ENCODE measurements at regions not wholly inside any gene's neighbourhood (a gene's known extent, or its start where the extent isn't known, plus 50 kb on each side); places are given as distances from the start of the nearest gene placed in this dataset.

- H3K4me3 ChIP-seq (ENCODE audit: low read length), result no peak overlapping the region
- H2AFZ ChIP-seq (ENCODE audit: low read depth, low read length), result no peak overlapping the region
- H3K4me1 ChIP-seq (ENCODE audit: insufficient read depth, low read length), result no peaks in the 10 kb centered on the region
- H3K36me3 ChIP-seq (ENCODE audit: insufficient read depth, low read length), result no peaks in the 10 kb centered on the region
- no peaks in the 10 kb centered on the region for H3K9me3 ChIP-seq (ENCODE audit: low read length)
- no peaks in the 10 kb centered on the region for H3K27me3 ChIP-seq (ENCODE audit: insufficient read depth, low read length)
Observed at GRCh38 chr14:88989911-88990310, 165.5 kb downstream of the TTC8 start.

GRCh38 chr14:88990856-88991255 lies 166.4 kb downstream of the TTC8 start:
- Histone ChIP-seq H2AFZ (ENCODE audit: low read depth, low read length) (no peak overlapping the region), H3K4me1 (ENCODE audit: insufficient read depth, low read length) (no peaks in the 10 kb centered on the region), H3K27me3 (ENCODE audit: insufficient read depth, low read length) (peaks cover 4% of the 10 kb centered on the region), H3K9me3 (ENCODE audit: low read length) (no peaks in the 10 kb centered on the region), H3K36me3 (ENCODE audit: insufficient read depth, low read length) (no peaks in the 10 kb centered on the region), H3K4me3 (ENCODE audit: low read length) (no peak overlapping the region)

- Histone ChIP-seq H3K36me3 (ENCODE audit: insufficient read depth, low read length) (no peaks in the 10 kb centered on the region), H3K27me3 (ENCODE audit: insufficient read depth, low read length) (peaks cover 4% of the 10 kb centered on the region), H3K4me1 (ENCODE audit: insufficient read depth, low read length) (no peaks in the 10 kb centered on the region), H3K9me3 (ENCODE audit: low read length) (no peaks in the 10 kb centered on the region), H2AFZ (ENCODE audit: low read depth, low read length) (no peak overlapping the region), H3K4me3 (ENCODE audit: low read length) (no peak overlapping the region)
Observed at GRCh38 chr14:88992011-88992410, 167.6 kb downstream of the TTC8 start.

- Histone ChIP-seq H3K4me3 (ENCODE audit: low read length) (no peak overlapping the region), H3K36me3 (ENCODE audit: insufficient read depth, low read length) (no peaks in the 10 kb centered on the region), H3K9me3 (ENCODE audit: low read length) (no peaks in the 10 kb centered on the region), H3K27me3 (ENCODE audit: insufficient read depth, low read length) (peaks cover 4% of the 10 kb centered on the region), H3K4me1 (ENCODE audit: insufficient read depth, low read length) (no peaks in the 10 kb centered on the region), H2AFZ (ENCODE audit: low read depth, low read length) (no peak overlapping the region)
Observed at GRCh38 chr14:88993946-88994345, 169.5 kb downstream of the TTC8 start.

- Histone ChIP-seq H3K36me3 (ENCODE audit: insufficient read depth, low read length) (no peaks in the 10 kb centered on the region), H3K27me3 (ENCODE audit: insufficient read depth, low read length) (peaks cover 4% of the 10 kb centered on the region), H2AFZ (ENCODE audit: low read depth, low read length) (no peak overlapping the region), H3K9me3 (ENCODE audit: low read length) (no peaks in the 10 kb centered on the region), H3K4me3 (ENCODE audit: low read length) (no peak overlapping the region), H3K4me1 (ENCODE audit: insufficient read depth, low read length) (no peaks in the 10 kb centered on the region)
Observed at GRCh38 chr14:88995437-88996198, 171.2 kb downstream of the TTC8 start.

GRCh38 chr14:88998027-88998426 lies 173.6 kb downstream of the TTC8 start:
- Histone ChIP-seq H3K27me3 (ENCODE audit: insufficient read depth, low read length) (peaks cover 4% of the 10 kb centered on the region), H3K36me3 (ENCODE audit: insufficient read depth, low read length) (no peaks in the 10 kb centered on the region), H3K9me3 (ENCODE audit: low read length) (no peaks in the 10 kb centered on the region), H3K4me1 (ENCODE audit: insufficient read depth, low read length) (no peaks in the 10 kb centered on the region), H2AFZ (ENCODE audit: low read depth, low read length) (no peak overlapping the region), H3K4me3 (ENCODE audit: low read length) (no peak overlapping the region)

- Histone ChIP-seq H2AFZ (ENCODE audit: low read depth, low read length) (no peak overlapping the region), H3K27me3 (ENCODE audit: insufficient read depth, low read length) (peaks cover 4% of the 10 kb centered on the region), H3K4me3 (ENCODE audit: low read length) (no peak overlapping the region), H3K9me3 (ENCODE audit: low read length) (no peaks in the 10 kb centered on the region), H3K4me1 (ENCODE audit: insufficient read depth, low read length) (no peaks in the 10 kb centered on the region), H3K36me3 (ENCODE audit: insufficient read depth, low read length) (no peaks in the 10 kb centered on the region)
Observed at GRCh38 chr14:88999137-88999536, 174.7 kb downstream of the TTC8 start.

- no peak overlapping the region for H3K4me3 ChIP-seq (ENCODE audit: low read length)
- H3K9me3 ChIP-seq (ENCODE audit: low read length), result no peaks in the 10 kb centered on the region
- H3K27me3 ChIP-seq (ENCODE audit: insufficient read depth, low read length), result peaks cover 2% of the 10 kb centered on the region
- no peaks in the 10 kb centered on the region for H3K36me3 ChIP-seq (ENCODE audit: insufficient read depth, low read length)
- H2AFZ ChIP-seq (ENCODE audit: low read depth, low read length), result no peak overlapping the region
- no peaks in the 10 kb centered on the region for H3K4me1 ChIP-seq (ENCODE audit: insufficient read depth, low read length)
Observed at GRCh38 chr14:89000007-89000942, 175.8 kb downstream of the TTC8 start.

- H3K9me3 ChIP-seq (ENCODE audit: low read length), result no peaks in the 10 kb centered on the region
- H3K4me3 ChIP-seq (ENCODE audit: low read length), result no peak overlapping the region
- no peaks in the 10 kb centered on the region for H3K36me3 ChIP-seq (ENCODE audit: insufficient read depth, low read length)
- H3K27me3 ChIP-seq (ENCODE audit: insufficient read depth, low read length), result no peaks in the 10 kb centered on the region
- no peak overlapping the region for H2AFZ ChIP-seq (ENCODE audit: low read depth, low read length)
- no peaks in the 10 kb centered on the region for H3K4me1 ChIP-seq (ENCODE audit: insufficient read depth, low read length)
Observed at GRCh38 chr14:89004166-89004565, 179.7 kb downstream of the TTC8 start.

- no peaks in the 10 kb centered on the region for H3K36me3 ChIP-seq (ENCODE audit: insufficient read depth, low read length)
- no peak overlapping the region for H3K4me3 ChIP-seq (ENCODE audit: low read length)
Observed at GRCh38 chr14:89007906-89008305, 183.5 kb downstream of the TTC8 start.

GRCh38 chr14:89011355-89012281 lies 187.2 kb downstream of the TTC8 start:
- Histone ChIP-seq H2AFZ (ENCODE audit: low read depth, low read length) (no peak overlapping the region), H3K9me3 (ENCODE audit: low read length) (no peaks in the 10 kb centered on the region), H3K36me3 (ENCODE audit: insufficient read depth, low read length) (no peaks in the 10 kb centered on the region), H3K27me3 (ENCODE audit: insufficient read depth, low read length) (no peaks in the 10 kb centered on the region), H3K4me3 (ENCODE audit: low read length) (no peak overlapping the region), H3K4me1 (ENCODE audit: insufficient read depth, low read length) (no peaks in the 10 kb centered on the region)

More at GRCh38 chr14:89007906-89008305, 183.5 kb downstream of the TTC8 start:
- H3K27me3 ChIP-seq (ENCODE audit: insufficient read depth, low read length), result no peaks in the 10 kb centered on the region
- H3K9me3 ChIP-seq (ENCODE audit: low read length), result no peaks in the 10 kb centered on the region
- no peak overlapping the region for H2AFZ ChIP-seq (ENCODE audit: low read depth, low read length)
- H3K4me1 ChIP-seq (ENCODE audit: insufficient read depth, low read length), result no peaks in the 10 kb centered on the region

- no peaks in the 10 kb centered on the region for H3K9me3 ChIP-seq (ENCODE audit: low read length)
- no peaks in the 10 kb centered on the region for H3K27me3 ChIP-seq (ENCODE audit: insufficient read depth, low read length)
- no peaks in the 10 kb centered on the region for H3K36me3 ChIP-seq (ENCODE audit: insufficient read depth, low read length)
- no peak overlapping the region for H3K4me3 ChIP-seq (ENCODE audit: low read length)
- no peaks in the 10 kb centered on the region for H3K4me1 ChIP-seq (ENCODE audit: insufficient read depth, low read length)
- H2AFZ ChIP-seq (ENCODE audit: low read depth, low read length), result no peak overlapping the region
Observed at GRCh38 chr14:89012282-89013097, 188.0 kb downstream of the TTC8 start.

Measured in neuron (in vitro differentiated cells).